RPMI7951 (cell line): ENCODE measurements at regions not wholly inside any gene's neighbourhood (a gene's known extent, or its start where the extent isn't known, plus 50 kb on each side); places are given as distances from the start of the nearest gene placed in this dataset.

Source experiments
- DNase-seq: peaks from one replicate; pipeline ENCODE4 v3.0.0-alpha.2; 2012; ENCODE audit warnings: low read depth

DNA sequence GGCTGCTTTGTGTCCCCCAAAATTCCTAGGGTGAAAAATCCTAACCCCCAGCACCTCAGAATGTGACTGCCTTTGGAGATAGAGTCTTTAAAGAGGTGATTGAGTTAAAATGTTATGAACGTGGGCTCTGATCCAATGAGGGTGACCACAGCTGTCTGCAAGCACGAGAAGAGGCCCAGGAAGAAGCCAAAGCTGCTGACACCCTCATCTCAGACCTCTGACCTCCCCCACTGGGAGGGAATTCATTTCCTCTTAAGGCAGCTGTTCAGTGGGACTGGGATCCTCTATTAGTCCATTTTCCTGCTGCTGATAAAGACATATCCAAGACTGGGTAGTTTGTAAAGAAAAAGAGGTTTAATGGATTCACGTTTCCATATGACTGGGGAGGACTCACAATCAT is 544.4 kb downstream of the DCDC2C start:
- DNase-seq, result no peak

DNA sequence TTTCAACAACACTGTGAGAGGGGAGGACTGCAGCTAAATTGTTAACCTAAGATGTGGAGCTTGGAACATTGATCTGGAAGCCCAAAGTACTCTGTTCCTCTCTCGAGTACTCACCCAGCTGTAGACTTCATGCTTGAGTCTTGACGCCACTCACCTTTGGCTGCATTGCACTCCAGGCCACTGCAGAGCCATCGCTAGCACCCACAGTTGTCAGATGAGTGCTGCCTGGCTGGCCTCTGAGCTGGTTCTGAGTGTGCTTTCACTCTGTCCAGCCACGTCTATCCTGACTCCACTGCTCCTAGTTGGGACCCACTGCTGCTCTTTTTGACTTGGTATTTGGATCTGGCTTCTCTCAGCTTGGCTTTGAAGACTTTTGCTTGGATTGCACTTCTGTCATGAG is 552.1 kb downstream of the DCDC2C start:
- no peak for DNase-seq

- DNase-seq, result no peak
Observed at GRCh38 chr2:4256351-4256750, 553.0 kb downstream of the DCDC2C start.

- DNase-seq, result no peak
Observed at GRCh38 chr2:4258563-4258962, 555.2 kb downstream of the DCDC2C start.

DNA sequence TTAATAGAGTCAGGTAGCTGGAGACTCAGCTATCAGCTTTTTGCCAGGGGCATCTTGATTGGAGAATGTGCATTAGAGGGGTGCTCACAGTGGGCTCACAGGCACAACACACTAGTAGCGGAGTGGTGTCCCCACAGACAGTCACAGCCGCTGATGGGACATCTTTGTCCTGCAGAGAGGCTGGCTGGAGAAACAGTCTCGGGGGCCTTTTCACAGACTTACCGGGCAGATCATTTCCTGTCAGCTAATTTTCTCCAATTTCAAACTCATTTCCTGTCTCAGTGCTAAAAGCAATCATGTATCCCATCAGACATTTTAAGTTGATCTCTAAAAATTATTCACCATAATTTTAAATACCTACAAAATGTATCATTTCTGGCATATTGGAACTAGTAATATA is 562.6 kb downstream of the DCDC2C start:
- no peak for DNase-seq

DNA sequence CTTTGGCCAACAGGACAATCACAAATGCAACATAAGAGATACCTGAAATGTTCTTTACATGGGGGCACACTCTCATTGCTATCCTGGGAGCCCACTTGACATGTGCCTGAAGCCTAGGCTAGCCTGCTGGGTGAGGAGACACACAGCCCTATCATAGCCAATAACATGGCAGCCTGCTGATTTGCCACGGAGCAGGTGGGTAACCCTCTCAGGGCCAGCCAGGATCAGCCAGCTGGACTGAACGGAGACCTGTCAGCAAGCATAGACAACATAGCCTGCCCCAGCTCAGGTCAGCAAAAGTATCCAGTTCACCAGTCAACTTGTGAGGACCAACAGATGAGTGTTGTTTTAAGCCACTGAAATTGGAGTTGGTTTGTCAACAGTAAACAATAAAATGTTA is 566.5 kb downstream of the DCDC2C start:
- no peak for DNase-seq

GRCh38 chr2:4272261-4272858 is 569.0 kb downstream of the DCDC2C start:
- no peak for DNase-seq

DNA sequence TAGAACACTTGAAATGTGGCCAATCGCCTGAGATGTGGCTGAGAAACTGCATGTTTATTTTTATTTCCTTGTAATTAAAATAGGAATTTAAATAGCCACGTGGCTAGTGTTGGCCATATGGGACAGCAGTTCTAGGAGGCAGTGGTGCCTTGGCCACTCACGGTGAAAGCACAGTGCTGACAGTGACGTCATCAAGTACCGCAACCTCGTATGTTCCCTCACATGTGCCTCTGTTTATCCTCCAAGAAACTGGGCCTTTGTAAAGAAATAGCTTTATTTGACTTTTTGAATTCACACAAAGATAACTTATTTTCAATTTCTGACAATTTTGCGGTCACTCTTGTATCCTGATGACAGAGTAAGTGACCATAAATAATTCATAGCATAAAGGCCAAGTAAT is 575.0 kb downstream of the DCDC2C start:
- DNase-seq, result no peak

DNA sequence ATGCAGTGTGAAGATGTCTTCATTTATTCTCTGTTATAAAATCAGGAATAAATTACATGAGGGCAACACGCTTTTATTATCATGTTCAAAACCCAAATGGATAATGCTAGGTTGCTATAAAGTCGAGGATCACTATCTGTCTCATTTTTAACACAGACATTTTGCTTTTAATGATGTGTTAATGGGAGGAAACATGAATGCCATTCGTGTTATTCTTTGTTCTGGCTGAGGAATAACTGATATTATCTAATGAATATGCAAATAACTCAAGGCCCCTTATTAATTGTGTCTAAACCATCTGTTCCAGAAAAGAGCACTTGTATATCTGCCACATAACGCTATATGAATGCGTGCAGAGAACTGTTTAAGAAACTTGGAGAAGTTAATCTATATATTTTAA is 576.1 kb downstream of the DCDC2C start:
- DNase-seq, result no peak

DNA sequence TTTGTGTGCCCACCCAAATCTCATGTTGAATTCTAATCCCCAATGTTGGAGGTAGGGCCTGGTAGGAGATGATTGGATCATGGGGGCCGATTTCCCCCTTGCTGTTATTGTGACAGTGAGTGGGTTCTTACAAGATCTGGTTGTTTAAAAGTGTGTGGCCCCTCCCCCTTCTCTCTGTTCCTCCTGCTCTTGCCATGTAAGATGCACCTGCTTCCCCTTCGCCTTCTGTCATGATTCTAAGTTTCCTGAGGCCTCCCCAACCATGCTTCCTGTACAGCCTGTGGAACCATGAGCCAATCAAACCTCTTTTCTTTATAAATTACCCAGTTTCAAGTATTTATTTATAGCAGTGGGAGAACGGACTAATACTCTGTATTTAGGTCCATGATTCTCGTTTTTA is 588.1 kb downstream of the DCDC2C start:
- DNase-seq, result no peak

- DNase-seq, result no peak
Observed at GRCh38 chr2:4295680-4296079, 592.3 kb downstream of the DCDC2C start.

DNA sequence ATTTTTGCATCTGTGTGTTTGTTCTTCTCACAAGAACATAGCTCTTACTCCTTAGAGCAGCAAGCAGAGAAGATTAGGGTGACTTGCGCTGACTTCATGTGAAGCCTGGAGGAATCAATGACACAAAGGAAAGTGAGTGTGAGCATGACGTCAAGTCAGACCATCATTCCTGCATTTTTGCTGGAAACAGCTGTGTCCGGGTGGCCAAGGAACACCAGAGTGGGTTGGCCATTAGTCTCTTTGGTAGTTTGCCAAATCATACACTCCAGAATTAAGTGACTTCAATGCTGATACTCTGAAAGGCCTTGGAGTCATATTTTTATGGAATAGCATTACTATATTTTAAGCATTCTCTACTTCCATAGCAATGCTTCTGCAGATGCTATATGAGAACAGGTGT is 597.2 kb downstream of the DCDC2C start:
- DNase-seq, result no peak

GRCh38 chr2:4324531-4324930 is 621.2 kb downstream of the DCDC2C start:
- DNase-seq, result no peak

DNA sequence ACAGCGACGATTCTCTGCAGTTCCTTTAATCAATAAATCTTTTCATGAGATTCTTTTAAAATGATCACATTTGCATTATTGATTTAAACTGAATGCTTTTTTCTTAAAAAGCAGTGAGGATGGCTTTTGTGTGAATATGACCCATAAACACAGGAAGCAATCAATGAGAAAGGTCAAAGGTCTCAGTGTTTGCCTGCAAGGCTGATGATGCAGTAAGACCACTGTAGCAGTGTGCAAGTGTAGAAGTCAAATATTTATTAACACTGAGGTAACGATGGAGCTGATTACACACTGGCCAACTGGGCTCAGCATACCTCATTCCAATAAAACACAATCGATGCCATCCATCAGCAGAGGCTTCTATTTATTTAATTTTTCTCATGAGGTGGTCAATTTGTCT is 633.5 kb downstream of the DCDC2C start:
- DNase-seq, result no peak

DNA sequence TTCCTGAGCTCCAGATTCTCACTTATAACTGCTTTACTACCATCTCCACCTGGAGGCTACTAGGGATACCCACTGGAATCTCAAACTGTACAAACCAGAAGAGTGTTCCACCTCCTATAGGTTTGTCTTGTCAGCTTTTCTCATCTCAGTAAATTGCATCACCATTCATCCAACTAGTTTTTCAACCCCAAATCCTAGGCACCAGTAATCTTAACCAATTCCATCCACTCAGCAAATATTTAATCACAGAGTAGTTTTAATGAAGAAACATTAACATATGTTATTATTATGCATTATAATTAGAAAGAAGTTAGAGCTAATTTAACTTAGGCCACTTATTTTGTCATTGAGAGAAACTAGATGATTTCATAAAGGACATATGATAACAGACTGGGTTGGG is 635.0 kb downstream of the DCDC2C start:
- no peak for DNase-seq

GRCh38 chr2:4340536-4340935 is 637.2 kb downstream of the DCDC2C start:
- no peak for DNase-seq

GRCh38 chr2:4346628-4347027 is 643.3 kb downstream of the DCDC2C start:
- no peak for DNase-seq

DNA sequence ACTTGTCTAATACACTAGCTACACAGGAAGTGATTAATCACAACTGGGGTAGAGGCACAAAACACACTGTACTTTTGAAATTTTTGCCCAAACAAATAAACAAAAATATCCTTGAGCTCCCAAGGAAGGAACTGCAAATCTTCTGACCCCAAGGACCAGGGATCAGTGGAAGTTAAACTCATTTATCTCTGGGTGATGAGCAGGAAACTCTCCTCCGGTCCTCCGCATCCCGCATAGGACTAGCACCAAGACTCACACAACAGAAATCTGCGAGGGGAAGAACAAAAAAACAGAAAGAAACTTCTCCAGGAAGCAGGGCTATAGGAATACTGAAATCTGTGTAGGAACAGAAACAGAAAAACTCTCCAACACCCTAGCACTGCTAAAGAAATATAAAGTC is 650.3 kb downstream of the DCDC2C start:
- no peak for DNase-seq

- no peak for DNase-seq
Observed at GRCh38 chr2:4354164-4354563, 650.8 kb downstream of the DCDC2C start.

DNA sequence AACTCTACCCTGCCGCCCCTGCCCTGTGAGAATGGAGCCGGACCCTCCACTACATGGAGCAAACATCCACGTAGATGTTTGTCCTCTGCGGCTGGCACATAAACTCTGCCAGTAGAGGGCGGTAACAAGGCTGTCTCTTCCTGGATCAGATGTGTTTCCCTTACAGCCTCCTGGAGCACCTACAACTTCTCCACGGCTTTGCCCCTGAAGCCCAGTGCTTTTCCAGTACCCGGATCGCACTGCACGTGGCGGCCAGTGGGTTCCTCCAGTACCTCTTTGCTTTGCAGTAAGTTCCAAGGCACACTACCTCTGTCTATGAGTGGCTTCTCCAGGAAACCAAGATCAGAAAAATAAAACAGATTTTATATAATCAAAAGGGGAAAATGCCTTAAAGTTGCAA is 651.3 kb downstream of the DCDC2C start:
- DNase-seq, result no peak

GRCh38 chr2:4356109-4356508 is 652.7 kb downstream of the DCDC2C start:
- DNase-seq, result no peak

GRCh38 chr2:4356541-4356940 is 653.2 kb downstream of the DCDC2C start:
- DNase-seq, result no peak

GRCh38 chr2:4357121-4357520 is 653.7 kb downstream of the DCDC2C start:
- no peak for DNase-seq

DNA sequence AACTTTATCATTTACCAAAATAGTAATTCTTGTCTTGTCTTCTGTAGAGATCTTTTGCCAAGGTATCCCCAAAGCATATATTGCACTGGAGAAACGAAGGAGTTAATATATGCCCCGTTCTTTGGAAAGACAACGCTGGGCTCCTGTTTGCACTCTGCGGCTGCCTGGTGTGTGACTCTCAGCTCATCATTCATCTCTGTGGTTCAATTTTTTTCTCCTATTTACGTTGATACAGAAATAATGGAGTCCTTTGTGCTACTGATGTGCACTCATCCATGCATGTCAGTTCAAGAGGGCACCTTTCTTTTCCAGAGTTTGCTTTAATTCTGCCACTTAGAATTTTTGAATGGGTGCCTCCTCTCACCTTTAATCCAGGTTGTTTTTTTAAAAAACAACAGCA is 655.5 kb downstream of the DCDC2C start:
- DNase-seq, result no peak

- DNase-seq, result no peak
Observed at GRCh38 chr2:4368907-4369306, 665.5 kb downstream of the DCDC2C start.
